PC-9 (cell line): ENCODE measurements at regions not wholly inside any gene's neighbourhood (a gene's known extent, or its start where the extent isn't known, plus 50 kb on each side); places are given as distances from the start of the nearest gene placed in this dataset.

Experiments used
- BruUV-seq: library from RNA; stranded (reverse); fragments of 400-500 nt; replicated peaks from 2 replicates; lab custom pipeline; 2021; lab: Mats Ljungman, UMichigan
- CTCF ChIA-PET: fragments of 300-600 bp; sonication (Branson Sonifier 250); formaldehyde crosslinking; loops from one replicate; lab custom pipeline; 2022; ENCODE audit warnings: antibody characterized with exemption; lab: Charles Lee
- POLR2A ChIA-PET: fragments of 300-600 bp; sonication (Branson Sonifier 250); formaldehyde crosslinking; loops from one replicate; lab custom pipeline; 2022; ENCODE audit warnings: antibody characterized with exemption; ENCODE audit not compliant: unreplicated experiment; lab: Charles Lee
- DNase-seq, 2 experiments: peaks; one replicate each; pipeline versions ENCODE4 v3.0.0 to v3.0.0-alpha.2; 2015 to 2022; ENCODE audit warnings: mixed read lengths in 1 of 2
- H2AFZ ChIP-seq: fragments of 200-600 bp; sonication (generic); 2 replicates; pipeline ENCODE4 v1.8.1; 2017; ENCODE audit warnings: antibody characterized with exemption
- H3F3A ChIP-seq: fragments of 200-600 bp; sonication (generic); 2 replicates; pipeline ENCODE4 v1.8.1; 2017; ENCODE audit warnings: antibody characterized with exemption, mild to moderate bottlenecking, low read depth; ENCODE audit not compliant: insufficient read depth
- H3K27ac ChIP-seq: fragments of 200-600 bp; sonication (generic); 2 replicates; pipeline ENCODE4 v1.6.1; 2016; ENCODE audit warnings: mixed run types
- H3K27me3 ChIP-seq: fragments of 200-600 bp; sonication (generic); 2 replicates; pipeline ENCODE4 v1.6.1; 2016; ENCODE audit warnings: low read depth, mixed run types; ENCODE audit not compliant: insufficient read depth
- H3K36me3 ChIP-seq: fragments of 200-600 bp; sonication (generic); 2 replicates; pipeline ENCODE4 v1.6.1; 2016; ENCODE audit warnings: low read depth, mixed run types
- H3K4me1 ChIP-seq: fragments of 200-600 bp; sonication (generic); replicated peaks from 2 replicates; pipeline ENCODE4 v1.6.1; 2016; ENCODE audit warnings: mixed run types; ENCODE audit not compliant: insufficient read depth
- H3K4me2 ChIP-seq: fragments of 200-600 bp; sonication (generic); 2 replicates; pipeline ENCODE4 v1.6.1; 2017; ENCODE audit warnings: mixed run types
- H3K4me3 ChIP-seq: fragments of 200-600 bp; sonication (generic); 2 replicates; pipeline ENCODE4 v1.6.1; 2016; ENCODE audit warnings: mixed run types
- H3K79me2 ChIP-seq: fragments of 200-600 bp; sonication (generic); 2 replicates; pipeline ENCODE4 v1.6.1; 2017; ENCODE audit warnings: low read depth, mixed run types
- H3K9me2 ChIP-seq: fragments of 200-600 bp; sonication (generic); 2 replicates; pipeline ENCODE4 v1.8.1; 2017; ENCODE audit warnings: mild to moderate bottlenecking; ENCODE audit not compliant: insufficient read depth
- H3K9me3 ChIP-seq: fragments of 200-600 bp; sonication (generic); 2 replicates; pipeline ENCODE4 v1.8.1; 2016; ENCODE audit warnings: low read depth; ENCODE audit not compliant: insufficient read depth
- H4K20me1 ChIP-seq: fragments of 200-600 bp; sonication (generic); 2 replicates; pipeline ENCODE4 v1.8.1; 2017; ENCODE audit not compliant: insufficient read depth
- EZH2 ChIP-seq: fragments of 200-600 bp; sonication (generic); IDR thresholded peaks from 2 replicates; pipeline ENCODE4 v1.8.0; 2017; ENCODE audit warnings: antibody characterized with exemption, low read depth
- intact Hi-C: fragments of 100-400 bp; cut with micrococcal nuclease; formaldehyde crosslinking; loops from one replicate; pipeline ENCODE4 v1.10.0; 2022; ENCODE audit not compliant: unreplicated experiment
- TF ChIP-seq, protein P1 (sequence below): fragments of 200-600 bp; sonication (generic); conservative IDR thresholded peaks from 2 replicates; pipeline ENCODE4 v1.6.1; 2017; ENCODE audit warnings: mixed run types, antibody characterized with exemption, mild to moderate bottlenecking, moderate library complexity

DNA sequence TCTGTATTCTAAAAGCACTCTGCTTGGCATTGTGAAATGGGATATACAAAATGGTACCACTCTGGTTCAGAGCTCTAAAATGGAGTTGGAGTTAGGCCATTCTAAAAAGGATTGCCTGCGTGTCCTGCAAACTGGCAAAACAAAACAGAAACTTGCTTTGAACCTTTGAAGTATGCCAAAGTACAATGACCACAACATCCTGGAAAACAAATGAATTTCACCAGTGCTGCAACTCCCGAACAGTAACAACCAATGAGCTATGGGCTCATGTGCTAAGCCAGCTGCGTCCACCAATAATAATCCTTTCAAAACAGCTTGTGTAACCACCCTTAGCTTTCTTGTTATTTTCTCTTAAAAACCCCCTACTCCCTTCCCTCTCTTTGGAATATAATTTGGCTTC lies 88.4 kb upstream of the CXCL14 start:
- ChIA-PET POLR2A (no interaction called here), CTCF (no interaction called here)
- TF ChIP-seq, protein P1, sequence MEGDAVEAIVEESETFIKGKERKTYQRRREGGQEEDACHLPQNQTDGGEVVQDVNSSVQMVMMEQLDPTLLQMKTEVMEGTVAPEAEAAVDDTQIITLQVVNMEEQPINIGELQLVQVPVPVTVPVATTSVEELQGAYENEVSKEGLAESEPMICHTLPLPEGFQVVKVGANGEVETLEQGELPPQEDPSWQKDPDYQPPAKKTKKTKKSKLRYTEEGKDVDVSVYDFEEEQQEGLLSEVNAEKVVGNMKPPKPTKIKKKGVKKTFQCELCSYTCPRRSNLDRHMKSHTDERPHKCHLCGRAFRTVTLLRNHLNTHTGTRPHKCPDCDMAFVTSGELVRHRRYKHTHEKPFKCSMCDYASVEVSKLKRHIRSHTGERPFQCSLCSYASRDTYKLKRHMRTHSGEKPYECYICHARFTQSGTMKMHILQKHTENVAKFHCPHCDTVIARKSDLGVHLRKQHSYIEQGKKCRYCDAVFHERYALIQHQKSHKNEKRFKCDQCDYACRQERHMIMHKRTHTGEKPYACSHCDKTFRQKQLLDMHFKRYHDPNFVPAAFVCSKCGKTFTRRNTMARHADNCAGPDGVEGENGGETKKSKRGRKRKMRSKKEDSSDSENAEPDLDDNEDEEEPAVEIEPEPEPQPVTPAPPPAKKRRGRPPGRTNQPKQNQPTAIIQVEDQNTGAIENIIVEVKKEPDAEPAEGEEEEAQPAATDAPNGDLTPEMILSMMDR, result no peak
- no peak for TF ChIP-seq EZH2

DNA sequence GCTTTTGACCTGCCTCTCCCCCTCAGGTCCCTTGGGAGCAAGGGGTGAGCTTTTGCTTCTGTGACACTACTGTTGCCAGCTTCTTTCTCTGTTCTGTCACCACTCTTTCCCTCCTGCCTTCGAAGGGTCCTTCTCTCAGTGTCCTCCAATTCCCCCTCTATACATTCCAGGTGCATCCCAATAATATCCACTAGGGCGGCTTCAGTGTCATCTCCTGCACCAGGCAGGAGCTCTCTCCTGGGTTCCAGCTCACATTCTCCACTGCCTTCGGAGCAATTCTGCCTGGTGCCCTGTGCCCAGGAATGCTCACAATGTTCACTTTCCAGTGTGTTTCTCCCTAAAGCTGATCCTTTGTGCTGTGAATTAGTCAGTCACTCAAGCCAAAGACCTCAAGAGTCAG lies 83.9 kb upstream of the CXCL14 start:
- DNase-seq, result no peak
- Histone ChIP-seq H3F3A (no peaks in the 10 kb centered on the region), H3K36me3 (no peaks in the 10 kb centered on the region), H3K9me3 (no peaks in the 10 kb centered on the region), H3K79me2 (no peaks in the 10 kb centered on the region), H3K4me3 (no peak overlapping the region), H3K27ac (no peak overlapping the region), H3K4me2 (no peak overlapping the region), H3K27me3 (peaks cover 48% of the 10 kb centered on the region), H2AFZ (no peak overlapping the region), H3K4me1 (no peaks in the 10 kb centered on the region), H3K9me2 (no peaks in the 10 kb centered on the region), H4K20me1 (no peaks in the 10 kb centered on the region)
- POLR2A ChIA-PET, result no interaction called here
- CTCF ChIA-PET, result interaction anchor here (0.5 kb wide), 1 partner anchor 9 kb away, joined by 3 read pairs; no protein-coding TSS in a partner anchor
- TF ChIP-seq EZH2, result no peak
- TF ChIP-seq, protein P1, result no peak
- intact Hi-C loops, result no loop called here
- BruUV-seq, result no TSS peak

More for the DNA sequence above, 88.4 kb upstream of the CXCL14 start:
- H3K27me3 ChIP-seq, result peaks cover 42% of the 10 kb centered on the region
- no peak overlapping the region for H2AFZ ChIP-seq
- H3K9me2 ChIP-seq, result no peaks in the 10 kb centered on the region
- DNase-seq, result no peak
- H3F3A ChIP-seq, result no peaks in the 10 kb centered on the region
- no peaks in the 10 kb centered on the region for H3K36me3 ChIP-seq
- no peaks in the 10 kb centered on the region for H4K20me1 ChIP-seq
- intact Hi-C loops, result no loop called here
- no TSS peak for BruUV-seq
- H3K79me2 ChIP-seq, result no peaks in the 10 kb centered on the region
- H3K4me1 ChIP-seq, result no peaks in the 10 kb centered on the region
- H3K27ac ChIP-seq, result no peak overlapping the region
- no peak overlapping the region for H3K4me2 ChIP-seq
- no peak overlapping the region for H3K4me3 ChIP-seq
- no peaks in the 10 kb centered on the region for H3K9me3 ChIP-seq

DNA sequence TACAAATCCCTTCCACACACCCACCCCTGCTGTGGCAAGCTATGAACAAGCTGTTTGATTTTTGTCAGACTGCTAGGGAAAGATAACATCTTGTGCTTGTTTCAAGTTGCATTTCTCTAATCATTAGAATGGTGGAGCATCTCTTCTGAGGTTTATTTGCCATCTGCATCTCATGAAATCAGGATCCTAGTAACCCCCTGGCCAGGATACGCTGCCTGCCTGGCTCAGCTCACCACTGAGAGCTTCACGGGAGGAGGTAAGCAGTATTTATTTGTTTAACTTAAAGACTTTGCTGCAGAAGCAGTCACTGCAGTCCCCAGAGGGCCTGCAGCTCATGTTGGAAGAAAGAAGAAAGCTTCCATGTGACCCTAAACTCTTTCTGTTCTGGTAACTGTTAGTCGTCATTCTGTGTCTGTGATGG lies 83.3 kb upstream of the CXCL14 start:
- Histone ChIP-seq H2AFZ (no peak overlapping the region), H3K4me3 (no peak overlapping the region), H3K4me2 (no peak overlapping the region), H3K4me1 (no peaks in the 10 kb centered on the region), H3F3A (no peaks in the 10 kb centered on the region), H3K9me3 (no peaks in the 10 kb centered on the region), H3K36me3 (no peaks in the 10 kb centered on the region), H3K27ac (no peak overlapping the region), H3K79me2 (no peaks in the 10 kb centered on the region), H4K20me1 (no peaks in the 10 kb centered on the region), H3K27me3 (peaks cover 48% of the 10 kb centered on the region), H3K9me2 (no peaks in the 10 kb centered on the region)
- no TSS peak for BruUV-seq
- ChIA-PET CTCF (no interaction called here), POLR2A (no interaction called here)
- DNase-seq, result no peak
- intact Hi-C loops, result no loop called here
- TF ChIP-seq, protein P1, result no peak
- no peak for TF ChIP-seq EZH2
